NB4 (cell line): ENCODE measurements at regions not wholly inside any gene's neighbourhood (a gene's known extent, or its start where the extent isn't known, plus 50 kb on each side); places are given as distances from the start of the nearest gene placed in this dataset.

Experiments
- MAX ChIP-seq: IDR thresholded peaks from 2 replicates; pipeline ENCODE4 v1.6.1; 2011; ENCODE audit warnings: low read depth, low read length
- MYC ChIP-seq: IDR thresholded peaks from 2 replicates; pipeline ENCODE4 v1.6.1; 2011; ENCODE audit warnings: low read depth, low read length
- POLR2A ChIP-seq: IDR thresholded peaks from 2 replicates; pipeline ENCODE4 v1.6.1; 2011; ENCODE audit warnings: mild to moderate bottlenecking; ENCODE audit not compliant: insufficient read length; ENCODE audit errors: extremely low read depth
- TF ChIP-seq, protein P1 (sequence below): IDR thresholded peaks from one replicate; pipeline ENCODE4 v1.5.1; 2012; ENCODE audit warnings: low read depth, low read length

DNA sequence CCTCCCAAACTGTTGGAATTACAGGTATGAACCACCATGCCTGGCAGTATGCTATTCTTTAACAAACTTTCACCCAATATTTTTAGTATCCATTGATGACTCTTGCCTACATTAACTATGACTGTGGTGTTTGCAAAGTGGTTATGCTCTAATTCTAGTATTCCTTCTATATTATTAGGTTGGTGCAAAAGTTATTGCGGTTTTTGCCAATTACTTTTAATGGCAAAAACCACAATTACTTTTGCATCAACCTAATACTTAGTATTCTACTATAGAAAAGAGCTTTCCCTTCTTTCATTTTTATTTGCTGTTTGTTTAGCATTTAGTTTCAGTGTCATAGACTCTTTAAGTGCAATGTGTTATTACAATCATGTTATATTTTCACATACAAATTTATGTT is 760.6 kb downstream of the NR2F2 start:
- TF ChIP-seq MAX (no peak), POLR2A (no peak), MYC (no peak)
- TF ChIP-seq, protein P1, sequence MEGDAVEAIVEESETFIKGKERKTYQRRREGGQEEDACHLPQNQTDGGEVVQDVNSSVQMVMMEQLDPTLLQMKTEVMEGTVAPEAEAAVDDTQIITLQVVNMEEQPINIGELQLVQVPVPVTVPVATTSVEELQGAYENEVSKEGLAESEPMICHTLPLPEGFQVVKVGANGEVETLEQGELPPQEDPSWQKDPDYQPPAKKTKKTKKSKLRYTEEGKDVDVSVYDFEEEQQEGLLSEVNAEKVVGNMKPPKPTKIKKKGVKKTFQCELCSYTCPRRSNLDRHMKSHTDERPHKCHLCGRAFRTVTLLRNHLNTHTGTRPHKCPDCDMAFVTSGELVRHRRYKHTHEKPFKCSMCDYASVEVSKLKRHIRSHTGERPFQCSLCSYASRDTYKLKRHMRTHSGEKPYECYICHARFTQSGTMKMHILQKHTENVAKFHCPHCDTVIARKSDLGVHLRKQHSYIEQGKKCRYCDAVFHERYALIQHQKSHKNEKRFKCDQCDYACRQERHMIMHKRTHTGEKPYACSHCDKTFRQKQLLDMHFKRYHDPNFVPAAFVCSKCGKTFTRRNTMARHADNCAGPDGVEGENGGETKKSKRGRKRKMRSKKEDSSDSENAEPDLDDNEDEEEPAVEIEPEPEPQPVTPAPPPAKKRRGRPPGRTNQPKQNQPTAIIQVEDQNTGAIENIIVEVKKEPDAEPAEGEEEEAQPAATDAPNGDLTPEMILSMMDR, result no peak
